HEK293 (cell line): ENCODE measurements at regions not wholly inside any gene's neighbourhood (a gene's known extent, or its start where the extent isn't known, plus 50 kb on each side); places are given as distances from the start of the nearest gene placed in this dataset.

Source experiments
- CTCF ChIA-PET: fragments of 350-600 bp; formaldehyde crosslinking; extraction: SDS; loops from one replicate; lab custom pipeline; 2021; ENCODE audit warnings: antibody characterized with exemption; lab: Yijun Ruan, JAX
- POLR2A ChIA-PET: fragments of 300-600 bp; formaldehyde crosslinking; extraction: SDS; loops from one replicate; lab custom pipeline; 2020; ENCODE audit warnings: antibody characterized with exemption, inconsistent platforms; lab: Yijun Ruan, JAX
- H3K27ac ChIP-seq: fragments of 200-500 bp; sonication (Bioruptor generic); 2 replicates; pipeline ENCODE4 v1.5.1; 2014; ENCODE audit warnings: low read depth, low read length, control low read depth, inconsistent platforms; ENCODE audit errors: extremely low read depth
- H3K36me3 ChIP-seq, 2 experiments: fragments of 200-500 bp in 1 of 2; sonication (Bioruptor generic) in 1 of 2; 1 replicate in 1 of 2; 2 replicates in 1 of 2; pipeline ENCODE4 v1.5.1; 2014 to 2017; ENCODE audit warnings: inconsistent platforms in 2 of 2, low read length in 2 of 2; ENCODE audit not compliant: control insufficient read depth in 2 of 2, insufficient read depth in 1 of 2
- H3K4me1 ChIP-seq: fragments of 200-500 bp; sonication (Bioruptor generic); 2 replicates; pipeline ENCODE4 v1.5.1; 2014; ENCODE audit warnings: mild to moderate bottlenecking, low read length, inconsistent platforms; ENCODE audit not compliant: control insufficient read depth, insufficient read depth
- H3K4me3 ChIP-seq: 2 replicates; pipeline ENCODE4 v1.5.1; 2011; ENCODE audit warnings: low read depth, mild to moderate bottlenecking, control low read depth, low read length, moderate library complexity
- H3K9me3 ChIP-seq: fragments of 200-500 bp; sonication (Bioruptor generic); 2 replicates; pipeline ENCODE4 v1.5.1; 2014; ENCODE audit warnings: low read depth, low read length, inconsistent platforms; ENCODE audit not compliant: control insufficient read depth, insufficient read depth
- ATF2 ChIP-seq: fragments of 450-650 bp; formaldehyde crosslinking; IDR thresholded peaks from 2 replicates; pipeline ENCODE4 v1.5.1; 2016; ENCODE audit warnings: missing biosample characterization, missing genetic modification characterization, low read depth
- BCL11B ChIP-seq: fragments of 450-650 bp; formaldehyde crosslinking; IDR thresholded peaks from 2 replicates; pipeline ENCODE4 v1.5.1; 2016; ENCODE audit warnings: low read depth, missing biosample characterization, missing genetic modification characterization
- KLF1 ChIP-seq: fragments of 450-650 bp; formaldehyde crosslinking; IDR thresholded peaks from 2 replicates; pipeline ENCODE4 v1.5.1; 2016; ENCODE audit warnings: missing biosample characterization, missing genetic modification characterization
- KLF10 ChIP-seq: fragments of 450-650 bp; IDR thresholded peaks from 2 replicates; pipeline ENCODE4 v1.5.1; 2018; ENCODE audit warnings: missing biosample characterization, mild to moderate bottlenecking, missing genetic modification characterization
- PRDM4 ChIP-seq: fragments of 450-650 bp; formaldehyde crosslinking; IDR thresholded peaks from 2 replicates; pipeline ENCODE4 v1.5.1; 2017; ENCODE audit warnings: missing biosample characterization, missing genetic modification characterization
- SP2 ChIP-seq: fragments of 450-650 bp; formaldehyde crosslinking; IDR thresholded peaks from 2 replicates; pipeline ENCODE4 v1.5.1; 2016; ENCODE audit warnings: missing biosample characterization, missing genetic modification characterization
- ZBTB1 ChIP-seq: fragments of 450-650 bp; formaldehyde crosslinking; IDR thresholded peaks from 2 replicates; pipeline ENCODE4 v1.5.1; 2016; ENCODE audit warnings: missing biosample characterization, missing genetic modification characterization
- ZBTB20 ChIP-seq: fragments of 450-650 bp; formaldehyde crosslinking; IDR thresholded peaks from 2 replicates; pipeline ENCODE4 v1.5.1; 2016; ENCODE audit warnings: missing biosample characterization, missing genetic modification characterization
- ZFP3 ChIP-seq: fragments of 450-650 bp; formaldehyde crosslinking; IDR thresholded peaks from 2 replicates; pipeline ENCODE4 v1.5.1; 2016; ENCODE audit warnings: low read depth, missing biosample characterization, missing genetic modification characterization
- ZFP37 ChIP-seq: fragments of 450-650 bp; formaldehyde crosslinking; IDR thresholded peaks from 2 replicates; pipeline ENCODE4 v1.5.1; 2016; ENCODE audit warnings: missing biosample characterization, missing genetic modification characterization
- ZFP69B ChIP-seq: fragments of 450-650 bp; formaldehyde crosslinking; IDR thresholded peaks from 2 replicates; pipeline ENCODE4 v1.5.1; 2016; ENCODE audit warnings: missing biosample characterization, missing genetic modification characterization
- ZNF121 ChIP-seq: fragments of 450-650 bp; formaldehyde crosslinking; IDR thresholded peaks from 2 replicates; pipeline ENCODE4 v1.5.1; 2016; ENCODE audit warnings: missing biosample characterization, missing genetic modification characterization
- ZNF202 ChIP-seq: fragments of 450-650 bp; formaldehyde crosslinking; IDR thresholded peaks from 2 replicates; pipeline ENCODE4 v1.5.1; 2016; ENCODE audit warnings: missing biosample characterization, missing genetic modification characterization, borderline replicate concordance
- ZNF223 ChIP-seq: fragments of 450-650 bp; formaldehyde crosslinking; IDR thresholded peaks from 2 replicates; pipeline ENCODE4 v1.5.1; 2016; ENCODE audit warnings: missing biosample characterization, missing genetic modification characterization
- ZNF292 ChIP-seq: fragments of 450-650 bp; formaldehyde crosslinking; IDR thresholded peaks from 2 replicates; pipeline ENCODE4 v1.5.1; 2016; ENCODE audit warnings: low read depth, missing biosample characterization, missing genetic modification characterization, borderline replicate concordance
- ZNF391 ChIP-seq: fragments of 450-650 bp; formaldehyde crosslinking; IDR thresholded peaks from 2 replicates; pipeline ENCODE4 v1.5.1; 2016; ENCODE audit warnings: low read depth, missing biosample characterization, missing genetic modification characterization, borderline replicate concordance
- ZNF404 ChIP-seq: fragments of 450-650 bp; formaldehyde crosslinking; IDR thresholded peaks from 2 replicates; pipeline ENCODE4 v1.5.1; 2017; ENCODE audit warnings: missing biosample characterization, missing genetic modification characterization
- ZNF433 ChIP-seq: fragments of 450-650 bp; formaldehyde crosslinking; IDR thresholded peaks from 2 replicates; pipeline ENCODE4 v1.5.1; 2016; ENCODE audit warnings: missing biosample characterization, missing genetic modification characterization, low read depth
- ZNF48 ChIP-seq: fragments of 450-650 bp; formaldehyde crosslinking; IDR thresholded peaks from 2 replicates; pipeline ENCODE4 v1.5.1; 2016; ENCODE audit warnings: missing biosample characterization, missing genetic modification characterization
- ZNF513 ChIP-seq: fragments of 450-650 bp; IDR thresholded peaks from 2 replicates; pipeline ENCODE4 v1.5.1; 2018; ENCODE audit warnings: missing biosample characterization, missing genetic modification characterization
- ZNF624 ChIP-seq: fragments of 450-650 bp; formaldehyde crosslinking; IDR thresholded peaks from 2 replicates; pipeline ENCODE4 v1.5.1; 2017; ENCODE audit warnings: missing biosample characterization, missing genetic modification characterization
- ZNF626 ChIP-seq: fragments of 450-650 bp; sonication (Bioruptor Pico); formaldehyde crosslinking; IDR thresholded peaks from 2 replicates; pipeline ENCODE4 v1.5.1; 2018; ENCODE audit warnings: missing biosample characterization, missing genetic modification characterization, inconsistent platforms
- ZNF701 ChIP-seq: fragments of 450-650 bp; formaldehyde crosslinking; IDR thresholded peaks from 2 replicates; pipeline ENCODE4 v1.5.1; 2016; ENCODE audit warnings: missing biosample characterization, missing genetic modification characterization
- ZNF747 ChIP-seq: fragments of 450-650 bp; formaldehyde crosslinking; IDR thresholded peaks from 2 replicates; pipeline ENCODE4 v1.5.1; 2016; ENCODE audit warnings: missing biosample characterization, missing genetic modification characterization
- ZNF768 ChIP-seq: fragments of 450-650 bp; formaldehyde crosslinking; IDR thresholded peaks from 2 replicates; pipeline ENCODE4 v1.5.1; 2018; ENCODE audit warnings: missing biosample characterization, mild to moderate bottlenecking, missing genetic modification characterization
- ZNF791 ChIP-seq: fragments of 450-650 bp; formaldehyde crosslinking; IDR thresholded peaks from 2 replicates; pipeline ENCODE4 v1.5.1; 2016; ENCODE audit warnings: missing biosample characterization, missing genetic modification characterization
- ZSCAN23 ChIP-seq: fragments of 450-650 bp; formaldehyde crosslinking; IDR thresholded peaks from 2 replicates; pipeline ENCODE4 v1.5.1; 2016; ENCODE audit warnings: missing biosample characterization, missing genetic modification characterization
- ZSCAN30 ChIP-seq: fragments of 450-650 bp; IDR thresholded peaks from 2 replicates; pipeline ENCODE4 v1.5.1; 2018; ENCODE audit warnings: missing biosample characterization, mild to moderate bottlenecking, missing genetic modification characterization, moderate library complexity
- ZSCAN5A ChIP-seq: fragments of 450-650 bp; formaldehyde crosslinking; IDR thresholded peaks from 2 replicates; pipeline ENCODE4 v1.5.1; 2016; ENCODE audit warnings: missing biosample characterization, missing genetic modification characterization

GRCh38 chr4:28357990-28358389, 1497.3 kb downstream of the STIM2 start:
- no peaks in the 10 kb centered on the region for H3K4me1 ChIP-seq
- no peaks in the 10 kb centered on the region for H3K9me3 ChIP-seq
- H3K27ac ChIP-seq: no peak overlapping the region
- no peaks in the 10 kb centered on the region for H3K36me3 ChIP-seq
- TF ChIP-seq ZNF513 (tag by site-specific recombination) (no peak), ZNF747 (no peak), ZFP3 (no peak), ZSCAN5A (tag by site-specific recombination) (no peak), ATF2 (tag by site-specific recombination) (no peak), ZNF433 (no peak), ZNF121 (tag by site-specific recombination) (no peak), ZBTB20 (tag by site-specific recombination) (no peak), ZNF768 (no peak), ZFP37 (tag by site-specific recombination) (no peak), ZSCAN30 (tag by site-specific recombination) (no peak), ZNF292 (tag by site-specific recombination) (no peak), KLF10 (tag by site-specific recombination) (no peak), SP2 (tag by site-specific recombination) (no peak), ZNF223 (no peak), ZNF202 (tag by site-specific recombination) (no peak), ZNF701 (tag by site-specific recombination) (no peak), ZNF626 (tag by site-specific recombination) (no peak)
- ChIA-PET CTCF (no interaction called here), POLR2A (no interaction called here)
- no peak overlapping the region for H3K4me3 ChIP-seq

- ChIA-PET CTCF (no interaction called here), POLR2A (no interaction called here)
- Histone ChIP-seq H3K4me1 (no peaks in the 10 kb centered on the region), H3K9me3 (no peaks in the 10 kb centered on the region), H3K36me3 (no peaks in the 10 kb centered on the region), H3K4me3 (no peak overlapping the region), H3K27ac (no peak overlapping the region)
- TF ChIP-seq ZNF768 (no peak), ZNF391 (tag by site-specific recombination) (no peak), ZBTB1 (tag by site-specific recombination) (no peak), ZSCAN23 (tag by site-specific recombination) (no peak), ZNF433 (no peak), ZNF624 (tag by site-specific recombination) (no peak), PRDM4 (no peak), ZNF48 (no peak), ZNF404 (tag by site-specific recombination) (no peak), ZFP69B (tag by site-specific recombination) (no peak), KLF1 (tag by site-specific recombination) (no peak), ZNF791 (tag by site-specific recombination) (no peak), BCL11B (tag by site-specific recombination) (no peak)
Observed at GRCh38 chr4:28358606-28359005, 1498.0 kb downstream of the STIM2 start.
